ENCODE measurements at regions not wholly inside any gene's neighbourhood (a gene's known extent, or its start where the extent isn't known, plus 50 kb on each side); places are given as distances from the start of the nearest gene placed in this dataset.
"Not testable (repeated sequence)": the region's sequence is repeated elsewhere in the genome, so short reads cannot be mapped to it uniquely, and the experiment has no call there.

DNA sequence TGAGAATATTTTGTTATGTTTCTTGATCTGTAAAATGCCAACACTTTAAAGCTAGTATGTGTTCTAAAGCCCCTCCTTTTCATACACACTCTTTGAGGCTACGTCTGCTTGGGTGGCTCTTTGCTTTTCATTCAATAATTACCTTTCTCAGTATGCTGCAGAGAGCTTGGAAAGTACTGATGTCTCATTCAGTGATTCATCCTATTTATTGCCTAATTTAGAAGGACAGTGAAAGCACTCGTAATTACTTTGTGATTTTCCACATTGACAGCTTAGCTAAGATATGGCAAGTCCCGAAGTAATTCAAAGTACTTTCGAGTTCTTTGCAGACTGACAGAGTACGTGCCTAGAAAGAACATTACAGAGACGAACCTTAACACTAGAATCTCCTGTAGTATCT lies 57.2 kb downstream of the BMP15 start:
- no peak for DNase-seq

DNA sequence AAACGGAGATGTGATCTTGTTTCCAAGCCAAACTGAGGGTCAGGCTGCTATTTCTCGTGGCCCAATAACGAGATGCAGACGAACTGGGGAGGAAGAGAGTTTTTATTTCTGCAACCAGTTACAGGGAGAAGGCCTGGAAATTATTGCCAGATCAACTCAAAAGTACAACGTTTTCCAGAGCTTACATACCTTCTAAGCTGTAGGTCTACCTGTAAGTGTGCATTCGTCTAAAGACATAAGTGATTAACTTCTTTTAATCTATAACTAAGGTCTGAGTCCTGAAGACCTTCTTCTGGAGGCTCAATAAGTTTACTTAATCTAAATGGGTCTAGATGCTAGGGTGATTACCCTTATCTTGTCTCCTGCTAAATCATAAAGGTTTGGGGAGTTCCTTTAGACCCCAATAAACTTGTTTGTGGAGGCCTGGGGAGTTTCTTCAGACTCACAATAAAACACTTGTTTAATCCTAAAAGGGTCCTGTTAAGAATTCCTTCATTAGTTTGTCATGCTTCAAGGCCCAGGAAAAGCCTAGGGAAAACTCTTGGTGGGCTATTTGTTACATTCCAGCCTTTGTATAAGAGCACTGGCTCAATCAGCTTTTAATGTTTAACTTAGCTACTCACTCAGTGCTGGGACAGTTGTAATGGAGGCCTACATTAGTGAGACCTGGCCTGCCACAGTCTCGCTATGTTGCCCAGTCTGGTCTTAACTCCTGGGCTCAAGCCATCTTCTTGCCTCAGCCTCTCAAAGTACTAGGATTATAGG lies 58.5 kb downstream of the BMP15 start:
- not testable (repeated sequence) for DNase-seq

GRCh38 chrX:50971395-50971794 lies 60.9 kb downstream of the BMP15 start:
- DNase-seq: no peak

- no peak for DNase-seq
Measured at GRCh38 chrX:50973199-50973598, 62.7 kb downstream of the BMP15 start.

- DNase-seq: no peak
Measured at GRCh38 chrX:50978920-50979682, 68.6 kb downstream of the BMP15 start.

DNA sequence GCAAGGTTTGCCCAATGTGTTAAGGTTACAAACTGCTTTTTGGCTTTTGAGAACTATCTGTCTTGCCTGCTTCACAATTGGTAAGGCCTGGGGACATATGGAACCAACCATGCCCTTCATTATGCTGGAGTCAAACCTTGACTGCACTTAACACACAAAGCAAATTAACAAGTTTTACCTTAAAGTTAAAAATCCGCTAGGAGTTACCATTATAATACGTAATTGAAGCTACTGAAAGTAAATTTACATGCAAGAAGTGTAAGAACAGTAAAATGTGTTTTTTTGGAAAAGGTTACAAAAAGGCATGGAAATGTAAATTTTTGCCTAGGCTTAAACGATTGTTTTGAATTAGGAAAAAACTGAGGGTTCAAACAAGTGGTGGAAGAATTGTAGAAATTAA lies 69.7 kb downstream of the BMP15 start:
- DNase-seq: no peak

DNA sequence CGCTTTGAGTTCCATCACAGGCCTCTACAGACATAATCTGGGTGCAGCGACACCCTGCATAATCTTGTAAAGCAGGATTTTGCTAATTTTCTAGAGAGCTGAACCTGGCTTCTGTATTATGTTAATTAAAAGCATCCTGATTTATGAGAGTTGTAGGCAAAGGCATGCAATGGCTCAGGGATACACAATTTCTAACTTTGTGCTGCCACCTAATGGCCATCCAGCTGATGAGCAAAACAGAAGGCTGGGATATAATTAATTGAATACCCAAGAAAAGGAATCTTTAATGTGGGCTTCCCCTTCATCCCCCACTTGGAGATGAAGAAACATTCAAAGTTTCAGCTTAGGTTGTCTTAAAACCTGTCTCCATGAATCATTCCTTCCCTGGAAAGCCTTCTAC lies 78.1 kb downstream of the BMP15 start:
- DNase-seq: peak in 21 of 58 donors; percentile 0 to 13 (median 0)

DNA sequence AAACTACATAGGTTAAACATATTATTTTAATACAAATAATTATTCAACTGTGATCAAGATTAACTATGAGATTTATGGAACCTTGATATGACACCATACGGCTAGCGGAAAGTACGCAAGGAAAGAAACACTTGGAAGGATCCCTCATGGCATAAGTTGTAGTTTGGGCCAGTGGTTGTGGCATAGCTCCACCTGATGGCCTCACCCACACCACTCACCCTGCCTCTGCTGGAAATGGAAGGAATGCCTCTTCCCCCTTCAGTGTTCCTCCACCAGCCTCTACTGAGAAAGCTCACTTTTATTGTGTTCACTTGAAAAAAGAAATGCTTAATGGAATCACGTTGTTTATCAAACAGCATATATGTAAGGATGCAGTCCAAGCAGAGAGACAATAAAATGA lies 86.4 kb downstream of the BMP15 start:
- no peak for DNase-seq

GRCh38 chrX:51000384-51000783 lies 89.8 kb downstream of the BMP15 start:
- DNase-seq: not testable (repeated sequence)

GRCh38 chrX:51001733-51002632 lies 91.4 kb downstream of the BMP15 start:
- DNase-seq: not testable (repeated sequence)

DNA sequence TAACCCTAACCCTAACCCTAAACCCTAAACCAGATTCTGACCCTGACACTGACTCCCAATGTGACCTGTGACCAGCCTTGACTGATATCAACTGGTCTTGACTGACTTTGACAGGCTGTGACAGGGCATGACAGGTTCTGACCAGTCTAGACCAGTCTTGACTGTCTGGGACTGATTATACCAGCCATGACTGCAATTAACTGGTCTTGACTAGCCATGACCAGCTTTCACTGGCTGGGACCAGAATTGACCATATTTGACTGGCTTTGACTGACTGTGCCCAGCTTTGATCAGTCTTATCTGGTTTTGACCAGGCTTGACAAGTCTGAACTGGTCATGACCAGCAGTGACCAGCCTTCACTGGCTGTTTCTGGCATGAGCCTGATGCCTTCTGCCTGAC lies 95.5 kb downstream of the BMP15 start:
- no peak for DNase-seq

- no peak for DNase-seq
Measured at GRCh38 chrX:51024106-51024696, 113.7 kb downstream of the BMP15 start.

DNA sequence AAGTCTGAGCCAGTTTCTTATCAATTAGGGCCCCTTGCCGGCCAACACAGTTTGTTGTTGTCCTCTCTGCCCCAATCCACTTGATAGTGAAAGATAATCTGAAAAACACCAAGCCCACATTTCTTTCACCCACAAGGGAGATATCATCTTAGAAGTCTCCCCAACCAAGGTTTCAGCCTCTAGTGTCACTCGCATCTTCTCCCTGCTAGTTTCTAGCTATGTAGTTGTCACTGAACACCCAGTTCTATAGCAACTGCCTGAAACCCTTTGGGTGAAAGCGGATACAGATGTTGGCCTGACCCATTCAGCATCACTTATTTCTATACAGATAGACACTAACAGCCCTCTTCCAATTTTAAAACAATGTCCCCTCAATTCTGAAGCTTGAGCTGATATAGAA lies 116.3 kb downstream of the BMP15 start:
- DNase-seq: no peak

- DNase-seq: no peak
Measured at GRCh38 chrX:51035746-51036145, 125.2 kb downstream of the BMP15 start.

GRCh38 chrX:51047950-51048349 lies 137.4 kb downstream of the BMP15 start:
- no peak for DNase-seq

DNA sequence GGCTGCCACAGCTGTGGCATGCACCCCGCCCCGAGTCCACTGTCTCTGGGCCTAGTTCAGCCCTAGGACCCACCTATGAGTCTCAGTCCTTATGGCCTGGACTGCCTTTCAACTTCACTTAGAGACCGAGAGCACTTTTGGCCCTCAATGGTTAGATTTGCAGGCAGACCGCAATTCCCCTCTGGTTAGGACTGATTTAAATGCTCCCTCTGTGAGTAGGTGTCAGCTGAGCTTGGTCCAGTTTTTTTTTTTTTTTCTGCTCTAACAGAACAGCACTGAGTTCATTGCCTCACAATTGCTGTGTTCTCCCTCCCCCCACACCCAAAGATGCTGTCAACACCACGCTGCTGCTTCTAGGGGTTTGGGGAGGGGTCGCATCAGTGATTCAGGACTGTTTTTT lies 143.2 kb downstream of the BMP15 start:
- DNase-seq: no peak

DNA sequence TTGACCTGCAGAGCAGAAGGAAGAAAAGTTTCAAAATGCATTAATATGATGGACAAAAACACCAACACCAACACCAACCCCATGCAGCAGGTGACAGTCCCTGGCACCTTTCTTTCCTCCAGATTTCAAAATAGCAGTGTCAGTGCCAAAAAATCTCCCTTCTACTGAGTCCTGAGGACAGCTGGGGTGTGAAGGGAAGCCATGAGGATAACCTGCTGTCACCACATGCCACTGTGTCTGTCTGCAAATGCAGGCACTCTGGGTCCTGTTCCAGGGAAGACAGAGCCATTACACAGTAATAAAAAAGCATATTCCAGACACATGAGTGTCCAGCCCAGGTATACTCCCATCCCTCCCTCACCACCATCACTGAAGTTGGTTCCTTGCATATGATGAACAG lies 187.5 kb downstream of the BMP15 start:
- no peak for DNase-seq

DNA sequence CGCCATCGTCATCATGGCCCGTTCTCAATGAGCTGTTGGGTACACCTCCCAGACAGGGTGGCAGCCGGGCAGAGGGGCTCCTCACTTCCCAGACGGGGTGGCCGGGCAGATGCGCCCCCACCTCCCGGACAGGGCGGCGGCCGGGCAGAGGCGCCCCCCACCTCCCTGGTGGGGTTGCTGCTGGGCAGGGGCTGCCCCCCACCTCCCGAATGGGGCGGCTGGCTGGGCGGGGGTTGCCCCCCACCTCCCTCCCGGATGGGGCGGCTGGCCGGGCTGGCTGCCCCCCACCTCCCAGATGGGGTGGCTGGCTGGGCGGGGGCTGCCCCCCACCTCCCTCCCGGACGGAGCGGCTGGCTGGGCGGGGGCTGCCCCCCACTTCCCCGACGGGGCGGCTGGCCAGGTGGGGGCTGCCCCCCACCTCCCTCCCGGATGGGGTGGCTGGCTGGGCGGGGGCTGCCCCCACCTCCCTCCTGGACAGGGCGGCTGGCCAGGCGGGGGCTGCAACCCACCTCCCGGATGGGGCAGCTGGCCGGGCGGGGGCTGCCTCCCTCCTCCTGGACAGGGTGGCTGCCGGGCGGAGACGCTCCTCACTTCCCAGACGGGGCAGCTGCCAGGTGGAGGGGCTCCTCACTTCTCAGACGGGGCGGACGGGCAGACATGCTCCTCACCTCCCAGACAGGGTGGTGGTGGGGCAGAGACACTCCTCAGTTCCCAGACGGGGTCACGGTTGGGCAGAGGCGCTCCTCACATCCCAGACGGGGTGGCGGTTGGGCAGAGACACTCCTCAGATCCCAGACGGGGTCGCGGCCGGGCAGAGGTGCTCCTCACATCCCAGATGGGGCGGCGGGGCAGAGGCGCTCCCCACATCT lies 208.8 kb downstream of the BMP15 start:
- not testable (repeated sequence) for DNase-seq

- DNase-seq: not testable (repeated sequence)
Measured at GRCh38 chrX:51125743-51126142, 206.9 kb upstream of the NUDT10 start.

DNA sequence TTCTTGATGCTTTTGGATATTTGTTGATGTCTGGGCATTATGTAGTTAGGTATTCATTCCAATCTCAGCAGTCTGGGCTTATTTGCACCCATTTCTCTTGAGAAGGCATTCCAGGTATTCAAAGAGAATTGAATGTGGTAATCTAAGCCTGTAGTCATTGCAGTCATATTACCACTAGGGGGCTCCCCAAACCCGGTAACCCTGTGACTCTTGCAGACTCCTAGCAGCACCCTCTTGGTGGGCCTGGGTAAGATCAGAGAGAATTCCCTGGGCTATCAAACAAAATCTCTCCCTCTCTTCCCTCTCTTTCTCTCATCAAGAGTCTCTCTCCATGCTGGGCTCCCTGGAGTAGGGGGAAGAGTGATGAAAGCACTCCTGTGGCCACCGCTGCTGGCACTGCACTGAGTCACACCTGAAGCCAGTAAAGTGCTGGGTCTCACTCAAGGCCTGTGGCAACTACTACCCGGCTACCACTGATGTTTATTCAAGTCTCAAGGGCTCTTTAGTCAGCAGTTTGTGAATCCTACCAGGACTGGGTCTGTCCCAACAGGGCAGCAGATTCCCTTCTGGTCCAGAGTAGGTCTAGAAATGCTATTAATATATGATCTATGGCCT lies 187.7 kb upstream of the NUDT10 start:
- DNase-seq: peak in 2 of 58 donors; percentile 1 to 4
